ENCODE measurements at regions not wholly inside any gene's neighbourhood (a gene's known extent, or its start where the extent isn't known, plus 50 kb on each side); places are given as distances from the start of the nearest gene placed in this dataset.

DNA sequence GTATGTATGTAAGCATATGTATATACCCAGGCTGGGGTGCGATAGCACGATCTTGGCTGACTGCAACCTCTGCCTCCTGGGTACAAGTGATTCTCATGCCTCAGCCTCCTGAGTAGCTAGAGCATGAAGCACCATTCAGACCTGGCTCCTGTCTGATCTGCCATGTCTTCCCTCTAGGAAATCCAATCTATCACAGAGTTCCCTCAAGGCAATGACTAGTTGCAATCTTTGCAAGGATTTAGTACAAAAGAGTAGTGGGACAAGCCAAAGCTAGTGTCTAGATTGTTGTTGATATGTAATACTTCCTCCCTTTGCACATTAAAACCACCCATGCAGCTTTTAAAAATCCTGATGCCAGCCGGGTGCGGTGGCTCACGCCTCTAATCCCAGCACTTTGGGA, 60.5 kb upstream of the PRKAR2B start:
- Histone ChIP-seq H3K36me3 (replicated peaks) (no peaks in the 10 kb centered on the region), H3K27ac (no peak overlapping the region), H3K4me3 (ENCODE audit: low read depth, low read length) (no peak overlapping the region), H3K27me3 (replicated peaks) (no peaks in the 10 kb centered on the region)
- TF ChIP-seq, protein P1, sequence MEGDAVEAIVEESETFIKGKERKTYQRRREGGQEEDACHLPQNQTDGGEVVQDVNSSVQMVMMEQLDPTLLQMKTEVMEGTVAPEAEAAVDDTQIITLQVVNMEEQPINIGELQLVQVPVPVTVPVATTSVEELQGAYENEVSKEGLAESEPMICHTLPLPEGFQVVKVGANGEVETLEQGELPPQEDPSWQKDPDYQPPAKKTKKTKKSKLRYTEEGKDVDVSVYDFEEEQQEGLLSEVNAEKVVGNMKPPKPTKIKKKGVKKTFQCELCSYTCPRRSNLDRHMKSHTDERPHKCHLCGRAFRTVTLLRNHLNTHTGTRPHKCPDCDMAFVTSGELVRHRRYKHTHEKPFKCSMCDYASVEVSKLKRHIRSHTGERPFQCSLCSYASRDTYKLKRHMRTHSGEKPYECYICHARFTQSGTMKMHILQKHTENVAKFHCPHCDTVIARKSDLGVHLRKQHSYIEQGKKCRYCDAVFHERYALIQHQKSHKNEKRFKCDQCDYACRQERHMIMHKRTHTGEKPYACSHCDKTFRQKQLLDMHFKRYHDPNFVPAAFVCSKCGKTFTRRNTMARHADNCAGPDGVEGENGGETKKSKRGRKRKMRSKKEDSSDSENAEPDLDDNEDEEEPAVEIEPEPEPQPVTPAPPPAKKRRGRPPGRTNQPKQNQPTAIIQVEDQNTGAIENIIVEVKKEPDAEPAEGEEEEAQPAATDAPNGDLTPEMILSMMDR (IDR thresholded peaks at IDR 0.05; ENCODE audit: low read depth, low read length, missing control alignments), result no peak
- in situ Hi-C loops (cut with HindIII; ENCODE audit: low pct_ligation_motif_present, low sequenced_read_pairs), result no loop called here
- no peak for DNase-seq

- TF ChIP-seq, protein P1 (IDR thresholded peaks at IDR 0.05; ENCODE audit: low read depth, low read length, missing control alignments), result no peak
- Histone ChIP-seq H3K27ac (no peak overlapping the region), H3K36me3 (replicated peaks) (no peaks in the 10 kb centered on the region), H3K27me3 (replicated peaks) (no peaks in the 10 kb centered on the region), H3K4me3 (ENCODE audit: low read depth, low read length) (no peak overlapping the region)
- in situ Hi-C loops (cut with HindIII; ENCODE audit: low pct_ligation_motif_present, low sequenced_read_pairs), result no loop called here
- no peak for DNase-seq
Measured at GRCh38 chr7:106986450-106986977, 58.0 kb upstream of the PRKAR2B start.

DNA sequence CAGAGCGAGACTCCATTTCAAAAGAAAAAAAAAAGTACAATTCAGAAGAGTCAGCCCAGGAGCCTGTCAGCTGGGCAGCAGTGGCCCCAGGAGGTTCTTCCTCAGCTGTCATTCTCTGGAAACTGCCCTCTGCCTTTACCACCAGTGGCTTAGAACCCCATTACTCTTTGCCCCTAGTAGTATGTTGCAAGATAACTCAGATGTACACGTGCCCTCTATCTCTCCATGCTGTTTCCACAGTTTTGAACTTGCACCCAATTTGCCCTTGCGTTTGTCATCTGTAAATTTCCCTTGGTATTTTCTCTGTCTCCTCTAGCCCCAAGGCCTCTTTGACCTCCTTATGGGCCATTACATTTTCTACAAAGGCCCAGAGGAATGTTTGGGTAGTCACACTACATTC, 56.7 kb upstream of the PRKAR2B start:
- H3K36me3 ChIP-seq (replicated peaks), result no peaks in the 10 kb centered on the region
- in situ Hi-C loops (cut with HindIII; ENCODE audit: low pct_ligation_motif_present, low sequenced_read_pairs), result no loop called here
- DNase-seq, result no peak
- H3K27me3 ChIP-seq (replicated peaks), result no peaks in the 10 kb centered on the region
- TF ChIP-seq, protein P1 (IDR thresholded peaks at IDR 0.05; ENCODE audit: low read depth, low read length, missing control alignments), result no peak
- H3K27ac ChIP-seq, result no peak overlapping the region
- no peak overlapping the region for H3K4me3 ChIP-seq (ENCODE audit: low read depth, low read length)

GRCh38 chr7:106992511-106992910, 52.0 kb upstream of the PRKAR2B start:
- H3K4me3 ChIP-seq (ENCODE audit: low read depth, low read length), result no peak overlapping the region
- H3K27ac ChIP-seq, result no peak overlapping the region
- no peaks in the 10 kb centered on the region for H3K27me3 ChIP-seq (replicated peaks)
- no peak for DNase-seq
- TF ChIP-seq, protein P1 (IDR thresholded peaks at IDR 0.05; ENCODE audit: low read depth, low read length, missing control alignments), result no peak
- in situ Hi-C loops (cut with HindIII; ENCODE audit: low pct_ligation_motif_present, low sequenced_read_pairs), result no loop called here
- H3K36me3 ChIP-seq (replicated peaks), result no peaks in the 10 kb centered on the region

Measured in brain microvascular endothelial cell (primary cell).